Omental fat pad (tissue), 3 donors: ENCODE measurements at regions not wholly inside any gene's neighbourhood (a gene's known extent, or its start where the extent isn't known, plus 50 kb on each side); places are given as distances from the start of the nearest gene placed in this dataset.

Experiments used
- ATAC-seq: fragments of 150-250 bp; one replicate; pipeline ENCODE4 v1.9.1; 2016; ENCODE audit warnings: mild to moderate bottlenecking, moderate library complexity; ENCODE audit not compliant: low FRiP score
- DNase-seq: peaks from one replicate; pipeline ENCODE4 v3.0.0-alpha.2; 2019; ENCODE audit warnings: low spot score
- TF ChIP-seq, protein P1 (sequence below), 3 donors: fragments of 450-650 bp; IDR thresholded peaks; one replicate each; pipeline ENCODE4 v1.5.1; 2016 to 2017; ENCODE audit warnings: antibody characterized with exemption in 3 of 3, mild to moderate bottlenecking in 3 of 3, moderate library complexity in 2 of 3

GRCh38 chr12:88310069-88310468, 168.0 kb downstream of the TMTC3 start:
- no peak for DNase-seq
- TF ChIP-seq, protein P1, sequence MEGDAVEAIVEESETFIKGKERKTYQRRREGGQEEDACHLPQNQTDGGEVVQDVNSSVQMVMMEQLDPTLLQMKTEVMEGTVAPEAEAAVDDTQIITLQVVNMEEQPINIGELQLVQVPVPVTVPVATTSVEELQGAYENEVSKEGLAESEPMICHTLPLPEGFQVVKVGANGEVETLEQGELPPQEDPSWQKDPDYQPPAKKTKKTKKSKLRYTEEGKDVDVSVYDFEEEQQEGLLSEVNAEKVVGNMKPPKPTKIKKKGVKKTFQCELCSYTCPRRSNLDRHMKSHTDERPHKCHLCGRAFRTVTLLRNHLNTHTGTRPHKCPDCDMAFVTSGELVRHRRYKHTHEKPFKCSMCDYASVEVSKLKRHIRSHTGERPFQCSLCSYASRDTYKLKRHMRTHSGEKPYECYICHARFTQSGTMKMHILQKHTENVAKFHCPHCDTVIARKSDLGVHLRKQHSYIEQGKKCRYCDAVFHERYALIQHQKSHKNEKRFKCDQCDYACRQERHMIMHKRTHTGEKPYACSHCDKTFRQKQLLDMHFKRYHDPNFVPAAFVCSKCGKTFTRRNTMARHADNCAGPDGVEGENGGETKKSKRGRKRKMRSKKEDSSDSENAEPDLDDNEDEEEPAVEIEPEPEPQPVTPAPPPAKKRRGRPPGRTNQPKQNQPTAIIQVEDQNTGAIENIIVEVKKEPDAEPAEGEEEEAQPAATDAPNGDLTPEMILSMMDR (IDR thresholded peaks at IDR 0.05) = no peak
- no peak for ATAC-seq

GRCh38 chr12:88310666-88311065, 168.6 kb downstream of the TMTC3 start:
- TF ChIP-seq, protein P1 (IDR thresholded peaks at IDR 0.05) = no peak
- DNase-seq = no peak
- ATAC-seq = no peak

- no peak for ATAC-seq
- DNase-seq = no peak
- TF ChIP-seq, protein P1 (IDR thresholded peaks at IDR 0.05) = no peak
Observed at GRCh38 chr12:88313554-88313953, 171.4 kb downstream of the TMTC3 start.

DNA sequence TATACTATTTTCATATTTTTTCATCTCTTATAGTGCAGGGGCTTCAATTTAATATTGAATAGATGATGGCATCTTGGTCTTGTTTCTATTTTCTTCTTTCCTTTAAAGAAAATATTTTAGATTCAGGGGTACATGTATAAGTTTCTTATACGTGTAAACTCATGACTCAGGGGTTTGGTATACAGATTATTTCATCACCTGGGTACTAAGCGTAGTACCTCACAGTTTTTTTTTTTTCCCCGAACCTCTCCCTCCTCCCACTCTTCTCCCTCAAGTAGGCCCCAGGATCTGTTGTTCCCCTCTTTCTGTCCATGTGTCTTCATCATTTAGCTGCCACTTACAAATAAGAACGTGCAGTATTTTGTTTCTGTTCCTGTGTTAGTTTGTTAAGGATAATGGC, 172.6 kb downstream of the TMTC3 start:
- TF ChIP-seq, protein P1 (IDR thresholded peaks at IDR 0.05) = no peak
- no peak for ATAC-seq
- DNase-seq = no peak

GRCh38 chr12:88318726-88319125, 176.6 kb downstream of the TMTC3 start:
- TF ChIP-seq, protein P1 (IDR thresholded peaks at IDR 0.05) = no peak
- DNase-seq = no peak

DNA sequence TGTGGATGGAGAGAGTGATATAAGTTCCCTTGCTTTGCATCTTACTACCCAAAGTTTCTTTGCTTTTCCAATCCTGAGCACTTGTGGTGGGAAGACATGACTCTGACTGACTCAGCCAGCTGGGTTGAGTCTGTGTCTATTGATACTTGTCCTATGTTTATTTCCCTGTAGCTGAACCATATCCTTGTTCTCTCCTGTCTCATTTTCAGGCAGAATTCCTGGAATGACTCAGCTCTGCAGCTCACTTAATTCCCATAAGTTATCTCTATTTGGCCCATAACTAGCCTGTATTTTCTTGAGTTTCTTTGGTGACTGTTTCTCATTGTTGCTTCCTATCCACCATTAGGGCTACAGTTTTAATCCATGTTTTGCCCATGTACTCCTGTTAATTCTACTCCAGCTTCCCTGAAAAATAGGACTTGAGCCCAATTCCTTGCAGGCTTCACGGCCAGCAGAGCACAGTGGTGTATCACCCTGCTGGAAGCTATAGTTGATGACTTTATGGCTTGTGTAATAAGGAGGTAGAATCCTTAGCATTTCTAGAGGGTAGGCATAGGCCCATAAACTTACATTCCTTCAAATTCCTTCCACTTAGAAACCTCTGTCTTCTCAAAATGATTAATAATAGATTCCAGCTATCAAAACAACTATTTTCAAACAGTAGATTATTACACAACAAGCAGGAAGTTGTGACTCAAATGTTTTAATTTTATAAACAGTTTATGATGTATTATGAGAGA, 183.1 kb downstream of the TMTC3 start:
- TF ChIP-seq, protein P1 (IDR thresholded peaks at IDR 0.05) = no peak
- ATAC-seq = peak; percentile 85
- DNase-seq = no peak

More at GRCh38 chr12:88318726-88319125, 176.6 kb downstream of the TMTC3 start:
- ATAC-seq = no peak

- TF ChIP-seq, protein P1 (IDR thresholded peaks at IDR 0.05) = no peak
- ATAC-seq = peak; percentile 9
- no peak for DNase-seq
Observed at GRCh38 chr12:88325816-88326189, 183.7 kb downstream of the TMTC3 start.
